LoVo (cell line): ENCODE measurements at regions not wholly inside any gene's neighbourhood (a gene's known extent, or its start where the extent isn't known, plus 50 kb on each side); places are given as distances from the start of the nearest gene placed in this dataset.
"Not testable (repeated sequence)": the region's sequence is repeated elsewhere in the genome, so short reads cannot be mapped to it uniquely, and the experiment has no call there.

Source experiments
- DNase-seq: peaks from one replicate; pipeline ENCODE4 v3.0.0-alpha.2; 2016; ENCODE audit warnings: low spot score

DNA sequence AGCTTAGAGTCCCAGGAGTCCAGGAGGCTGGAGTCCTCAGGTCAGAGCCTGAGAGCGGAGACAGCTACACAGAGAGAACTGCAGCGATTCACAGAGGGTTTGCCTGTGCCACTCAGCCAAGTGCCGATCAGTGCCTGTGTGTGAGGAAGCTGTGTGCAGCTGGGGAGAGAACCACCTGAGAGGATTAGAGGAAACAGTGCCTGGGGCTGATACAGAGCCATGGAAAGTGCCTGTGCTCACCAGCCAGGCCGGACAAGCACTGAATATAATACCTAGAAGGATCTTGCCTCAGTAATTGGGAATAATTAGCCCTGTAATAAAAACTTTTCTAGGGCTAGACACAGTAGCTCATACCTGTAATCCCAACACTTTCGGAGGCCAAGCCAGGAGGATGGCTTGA, 134.7 kb downstream of the ARHGAP11B start:
- not testable (repeated sequence) for DNase-seq

DNA sequence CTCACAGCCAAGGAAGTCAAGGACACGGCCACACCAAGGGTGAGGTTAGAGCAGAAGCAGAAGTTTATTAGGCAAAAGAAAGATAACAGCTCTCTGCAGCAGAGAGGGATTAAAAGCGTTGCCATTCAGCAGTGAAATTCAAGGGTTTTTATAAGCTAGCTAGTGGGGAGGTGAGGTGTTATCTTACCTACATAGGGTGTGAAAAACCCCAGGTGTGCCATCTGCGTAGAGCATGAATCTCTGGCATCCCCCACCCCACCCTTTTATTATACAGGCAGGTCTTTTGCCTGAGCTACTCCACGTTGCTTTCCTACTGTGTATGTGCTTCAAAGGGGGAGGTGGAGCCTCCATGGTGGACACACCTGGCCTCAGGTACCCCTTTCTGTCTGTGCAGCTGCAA, 135.4 kb downstream of the ARHGAP11B start:
- DNase-seq: not testable (repeated sequence)

DNA sequence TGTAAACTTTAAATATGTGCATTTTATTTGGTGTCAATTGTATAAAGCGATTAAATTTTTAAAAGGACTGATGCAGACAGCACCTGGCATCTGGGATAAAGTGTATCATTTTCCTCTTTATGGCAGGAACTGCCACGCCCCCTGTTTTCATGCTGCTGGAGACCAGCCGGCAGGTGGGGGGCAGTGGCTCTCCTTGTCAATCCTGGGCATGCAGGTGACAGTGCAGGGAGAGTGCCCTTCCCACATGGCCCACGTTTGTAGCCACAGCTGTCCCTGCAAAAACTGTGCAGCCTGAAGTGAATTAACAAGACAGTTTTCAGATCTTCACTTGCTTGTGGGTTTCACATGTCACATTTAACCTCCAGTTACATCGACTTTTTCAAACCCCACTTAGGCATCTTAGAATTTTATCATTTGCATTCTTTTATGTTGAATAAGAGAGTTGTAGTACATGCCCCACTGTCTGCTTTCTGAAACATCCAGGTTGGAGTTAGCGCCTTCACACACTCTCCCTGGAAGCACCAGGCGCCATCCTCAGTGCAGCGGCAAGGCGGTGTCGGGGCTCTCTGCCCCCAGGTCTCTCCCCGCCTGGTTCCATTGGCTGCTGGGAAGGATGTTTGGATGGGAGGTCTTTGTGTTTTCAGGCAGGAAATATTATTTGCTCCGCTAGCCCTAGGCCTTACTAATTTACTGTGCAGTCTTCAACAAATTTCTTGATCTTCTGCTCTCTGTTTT, 134.2 kb upstream of the FAN1 start:
- DNase-seq: not testable (repeated sequence)

DNA sequence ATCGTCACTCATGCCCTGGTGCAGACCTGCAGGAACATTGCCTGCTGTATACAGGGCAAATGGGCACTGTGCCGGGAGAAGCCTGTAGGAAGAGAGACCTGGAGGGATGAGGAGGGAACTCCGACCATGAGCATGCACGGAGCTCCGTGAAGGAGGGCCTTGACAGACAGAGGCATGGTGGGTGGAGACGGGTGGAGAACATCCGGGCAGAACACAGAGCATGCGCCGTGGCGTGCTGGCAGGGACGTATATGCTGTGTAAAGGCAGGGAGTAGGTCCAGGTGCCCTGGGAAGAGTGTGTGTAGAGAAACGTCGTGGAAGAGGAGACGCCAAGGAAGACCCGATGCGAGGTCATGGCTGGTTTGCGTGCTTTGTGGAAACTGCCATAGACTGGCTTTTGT, 133.0 kb upstream of the FAN1 start:
- no peak for DNase-seq

DNA sequence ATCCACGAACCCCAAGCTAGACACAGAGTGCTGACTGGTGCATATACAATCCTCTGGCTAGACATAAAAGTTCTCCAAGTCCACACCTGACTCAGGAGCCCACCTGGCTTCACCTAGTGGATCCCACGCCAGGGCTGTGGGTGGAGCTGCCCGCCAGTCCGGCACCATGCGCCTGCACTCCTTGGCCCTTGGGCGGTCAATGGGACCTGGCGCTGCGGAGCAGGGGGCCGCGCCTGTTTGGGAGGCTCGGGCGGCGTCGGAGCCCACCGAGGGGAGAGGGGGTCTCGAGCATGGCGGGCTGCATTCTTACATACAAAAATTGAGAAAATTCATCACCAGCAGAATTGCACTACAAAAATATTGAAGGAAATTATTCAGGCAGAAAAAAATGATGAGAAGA, 120.7 kb upstream of the FAN1 start:
- DNase-seq: no peak

DNA sequence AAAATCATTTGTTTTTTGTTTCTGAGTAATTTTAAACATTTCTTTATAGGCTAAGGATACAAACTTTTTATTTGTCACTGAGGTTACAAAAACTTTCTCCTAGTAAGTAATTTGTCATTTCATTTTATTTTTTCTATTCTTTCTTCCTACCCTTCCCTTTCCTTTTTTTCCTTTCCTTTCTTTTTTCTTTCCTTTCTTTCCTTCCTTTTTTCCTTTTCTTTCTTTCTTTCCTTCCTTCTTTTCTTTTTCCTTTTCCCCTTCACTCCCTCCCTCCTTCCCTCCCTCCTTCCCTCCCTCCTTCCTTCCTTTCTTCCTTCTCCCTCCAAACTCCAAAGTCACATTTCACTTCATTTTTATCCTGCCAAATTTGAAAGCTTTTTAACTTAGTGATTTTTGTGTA, 115.1 kb upstream of the FAN1 start:
- DNase-seq: no peak

DNA sequence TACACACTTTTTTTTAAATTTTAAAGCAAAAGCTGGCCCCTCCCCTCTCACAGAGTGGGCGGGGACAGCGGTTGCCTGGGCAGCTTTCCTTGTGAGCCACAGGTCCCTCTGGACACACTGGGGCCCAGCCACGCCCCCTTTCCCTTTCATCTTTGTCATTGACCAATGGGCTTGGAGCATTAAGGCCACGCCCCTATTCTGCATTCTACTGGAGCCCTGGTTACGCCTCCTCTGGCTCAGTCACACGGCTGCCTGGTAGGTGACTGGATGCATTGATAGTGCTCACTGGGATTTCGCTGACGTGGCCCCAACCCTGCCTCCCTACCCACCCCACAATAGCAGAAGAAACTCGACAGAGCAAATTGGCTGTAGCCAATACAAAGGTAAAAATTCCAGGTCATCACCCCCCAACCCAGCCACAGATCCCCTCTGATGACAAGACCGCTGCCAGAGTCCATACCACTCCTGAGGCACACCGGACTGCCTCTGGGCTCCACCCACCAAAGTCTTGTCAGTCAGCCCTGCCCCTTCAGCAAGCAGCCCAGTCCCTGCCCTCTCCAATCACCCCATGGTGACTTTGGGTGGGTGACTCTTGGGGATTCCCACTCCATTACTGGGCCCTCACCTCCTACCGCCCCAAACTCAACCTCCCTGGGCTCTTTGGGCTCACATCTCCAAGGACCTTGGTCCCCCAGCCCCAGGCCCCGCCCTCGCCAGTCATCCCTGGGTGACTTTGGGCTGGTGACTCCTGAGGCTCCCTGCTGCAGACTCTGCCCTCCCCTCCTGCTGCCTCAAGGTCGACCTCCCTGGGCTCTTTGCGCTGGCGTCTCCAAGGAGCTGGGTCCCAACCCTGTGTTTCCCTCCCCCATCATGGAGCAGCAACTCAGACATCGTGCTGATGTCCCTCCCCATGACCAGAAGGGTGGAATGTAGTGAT, 112.2 kb upstream of the FAN1 start:
- no peak for DNase-seq

DNA sequence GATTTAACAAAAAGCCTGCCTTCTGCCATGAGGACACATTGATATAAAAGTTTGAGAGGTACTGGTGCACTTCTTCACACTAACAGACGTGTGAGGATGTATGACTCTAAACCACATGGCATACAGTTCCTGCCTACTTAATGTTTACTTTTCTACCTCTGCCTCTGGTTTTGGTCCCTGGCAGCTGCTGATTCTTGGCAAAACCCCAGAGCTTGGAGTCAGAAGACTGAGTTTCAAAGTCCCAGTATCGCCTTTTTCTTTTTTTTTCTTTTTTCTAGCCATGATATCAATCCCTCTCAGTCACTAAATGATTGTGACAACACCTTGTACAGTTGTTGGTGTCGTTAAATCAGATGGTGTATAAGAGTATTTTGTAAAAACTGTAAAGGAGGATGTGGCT, 110.9 kb upstream of the FAN1 start:
- not testable (repeated sequence) for DNase-seq

DNA sequence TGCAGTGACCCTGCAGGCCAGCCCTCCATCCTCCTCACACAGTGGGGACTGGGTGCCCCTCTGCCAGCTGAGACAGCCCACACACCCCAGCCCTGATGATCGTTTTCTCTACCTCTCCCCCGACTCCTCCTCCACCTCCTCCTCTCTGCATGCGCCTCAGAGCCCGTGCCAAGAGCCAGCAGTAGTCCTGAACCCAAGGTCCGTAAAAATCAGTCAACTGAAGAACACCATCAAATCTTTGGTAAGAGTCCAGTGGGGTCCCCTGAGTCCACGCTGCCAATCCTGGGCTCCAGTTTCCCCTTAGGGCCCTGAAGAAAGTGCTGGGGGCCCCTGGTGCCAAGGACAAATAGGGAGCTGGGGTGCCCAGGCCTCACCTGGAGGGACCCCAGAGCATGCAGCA, 109.3 kb upstream of the FAN1 start:
- no peak for DNase-seq

DNA sequence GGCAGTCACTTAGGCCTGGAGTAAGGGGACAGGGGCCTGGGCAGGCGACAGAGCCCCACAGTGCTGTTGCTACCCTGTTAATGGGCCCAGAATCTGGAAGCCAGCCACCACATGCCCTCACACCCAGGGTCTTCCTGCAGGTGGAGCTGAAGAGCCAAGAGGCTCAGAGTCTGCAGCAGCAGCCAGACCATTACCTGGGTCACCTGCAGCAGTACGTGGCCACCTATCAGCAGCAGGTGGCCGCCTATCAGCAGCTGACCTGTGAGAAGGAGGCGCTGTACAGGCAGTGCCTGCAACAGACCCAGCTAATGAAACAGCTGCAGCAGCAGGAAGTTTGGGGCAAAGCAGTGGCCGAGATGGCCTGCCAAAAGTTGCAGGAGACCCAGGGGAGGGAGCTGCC, 104.2 kb upstream of the FAN1 start:
- not testable (repeated sequence) for DNase-seq

DNA sequence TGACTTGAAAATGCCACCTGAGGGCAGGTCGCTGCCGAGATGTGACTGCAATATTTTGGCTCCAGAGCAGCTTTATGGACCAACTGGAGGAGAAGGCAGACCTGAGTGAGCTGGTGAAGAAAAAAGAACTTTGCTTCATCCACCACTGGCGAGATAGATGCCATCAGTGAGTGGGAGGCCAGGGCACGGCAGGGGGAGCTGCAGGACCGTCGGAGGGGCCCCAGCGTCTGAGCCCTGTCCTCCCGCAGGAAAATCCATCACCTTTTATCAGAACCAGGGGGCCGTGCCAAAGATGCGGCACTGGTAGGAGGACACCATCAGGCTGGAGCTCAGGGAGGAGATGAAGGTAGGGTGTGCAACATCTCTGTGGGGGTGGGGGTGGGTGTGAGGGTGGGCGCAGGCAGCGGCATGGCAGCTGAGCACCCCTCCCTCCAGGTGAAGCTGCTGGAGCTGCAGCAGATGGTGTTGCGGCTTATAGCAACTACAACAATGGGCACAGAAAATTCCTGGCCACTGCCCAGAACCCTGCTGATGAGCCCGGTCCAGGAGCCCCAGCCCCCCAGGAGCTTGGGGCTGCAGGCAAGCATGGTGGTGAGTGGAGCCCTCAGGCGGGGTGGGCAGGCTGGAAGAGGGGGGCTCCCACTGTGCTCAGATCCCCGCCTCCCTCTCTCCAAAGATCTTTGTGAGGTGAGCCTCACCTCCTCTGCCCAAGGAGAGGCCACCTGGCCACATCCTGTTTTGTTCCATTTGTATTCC, 102.4 kb upstream of the FAN1 start:
- DNase-seq: not testable (repeated sequence)

DNA sequence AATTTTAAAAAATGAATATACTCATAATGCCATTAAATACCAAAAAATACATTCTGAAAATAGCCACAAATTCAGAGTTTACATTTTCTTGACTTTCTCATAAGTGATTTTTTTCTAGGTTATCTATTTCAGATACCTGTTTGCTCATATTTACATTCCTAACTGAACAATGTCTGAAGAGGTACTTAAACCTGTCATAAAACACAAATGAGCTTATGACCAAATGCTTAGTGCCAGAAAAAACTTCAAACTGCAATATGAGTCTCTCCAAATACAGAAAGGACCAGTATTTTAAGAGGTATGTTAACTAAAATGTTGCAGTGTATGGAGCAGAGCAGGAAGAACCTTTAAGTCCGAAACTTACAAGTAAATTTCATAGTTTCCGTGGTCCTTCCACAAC, 101.7 kb upstream of the FAN1 start:
- not testable (repeated sequence) for DNase-seq

DNA sequence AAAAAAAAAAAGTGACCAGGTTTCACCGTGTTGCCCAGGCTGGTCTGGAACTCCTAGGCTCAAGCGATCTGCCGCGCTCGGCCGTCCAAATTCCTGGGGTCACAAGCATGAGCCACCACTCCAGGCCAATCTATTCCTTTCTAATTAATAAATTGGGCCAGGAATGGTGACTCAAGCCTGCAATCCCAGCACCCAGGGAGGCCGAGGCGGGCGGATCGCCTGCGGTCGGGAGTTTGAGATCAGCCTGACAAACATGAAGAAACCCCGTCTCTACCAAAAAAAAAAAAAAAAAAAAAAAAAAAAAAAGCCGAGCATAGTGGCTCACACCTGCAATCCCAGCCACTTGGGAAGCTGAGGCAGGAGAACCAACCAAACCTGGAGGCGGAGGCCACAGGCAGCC, 100.0 kb upstream of the FAN1 start:
- DNase-seq: not testable (repeated sequence)

DNA sequence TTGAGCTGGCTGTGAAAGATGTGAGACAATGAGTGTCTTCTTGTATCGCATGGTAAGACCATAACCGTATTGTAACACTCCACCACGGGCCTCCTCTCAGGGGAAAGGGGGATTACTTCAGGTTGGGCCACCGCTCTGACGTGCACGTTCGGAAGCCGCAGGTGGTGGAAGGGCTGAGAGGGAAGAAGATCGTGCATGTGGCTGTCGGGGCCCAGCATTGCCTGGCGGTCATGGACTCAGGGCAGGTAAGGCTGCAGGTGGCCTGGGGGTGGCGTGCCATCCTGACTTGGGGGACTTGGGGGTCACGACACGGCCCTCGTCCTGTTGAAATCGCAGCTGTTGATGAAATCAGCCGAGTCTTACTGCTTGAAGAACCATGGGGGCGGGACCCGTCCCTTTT, 87.3 kb upstream of the FAN1 start:
- no peak for DNase-seq

DNA sequence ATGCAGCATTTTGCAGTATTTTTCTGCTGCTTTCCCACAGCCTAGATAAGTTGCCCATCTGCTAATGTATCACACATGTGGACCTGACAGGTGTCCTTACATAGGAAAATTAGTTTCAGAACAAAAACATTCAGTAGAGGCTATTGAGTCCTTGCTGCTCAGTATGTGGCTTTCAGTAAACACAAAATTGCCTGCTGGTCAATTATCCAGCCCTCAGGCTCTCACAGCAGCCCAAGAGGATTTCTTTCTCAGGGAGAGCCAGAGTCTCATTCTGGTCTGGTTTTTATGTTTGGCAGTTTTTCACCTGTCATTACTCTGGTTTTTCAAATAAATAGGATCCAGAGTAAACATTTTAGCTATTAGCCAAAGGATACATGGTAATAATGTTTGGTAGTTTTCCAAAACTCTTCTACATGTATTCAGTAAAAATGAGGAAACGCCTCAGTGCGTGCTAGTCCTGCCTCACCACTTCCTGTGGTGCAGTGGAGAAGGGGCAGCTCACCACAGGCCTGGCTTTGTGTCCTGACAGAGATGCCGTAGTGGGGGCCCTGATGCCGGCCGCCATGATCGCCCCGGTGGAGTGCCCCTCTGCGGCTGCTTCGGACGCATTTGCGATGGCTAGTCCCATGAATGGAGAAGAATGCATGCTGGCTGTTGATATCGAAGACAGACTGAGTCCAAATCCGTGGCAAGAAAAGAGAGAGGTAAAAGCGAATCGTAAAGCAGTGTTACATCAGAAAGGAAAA, 80.5 kb upstream of the FAN1 start:
- not testable (repeated sequence) for DNase-seq

DNA sequence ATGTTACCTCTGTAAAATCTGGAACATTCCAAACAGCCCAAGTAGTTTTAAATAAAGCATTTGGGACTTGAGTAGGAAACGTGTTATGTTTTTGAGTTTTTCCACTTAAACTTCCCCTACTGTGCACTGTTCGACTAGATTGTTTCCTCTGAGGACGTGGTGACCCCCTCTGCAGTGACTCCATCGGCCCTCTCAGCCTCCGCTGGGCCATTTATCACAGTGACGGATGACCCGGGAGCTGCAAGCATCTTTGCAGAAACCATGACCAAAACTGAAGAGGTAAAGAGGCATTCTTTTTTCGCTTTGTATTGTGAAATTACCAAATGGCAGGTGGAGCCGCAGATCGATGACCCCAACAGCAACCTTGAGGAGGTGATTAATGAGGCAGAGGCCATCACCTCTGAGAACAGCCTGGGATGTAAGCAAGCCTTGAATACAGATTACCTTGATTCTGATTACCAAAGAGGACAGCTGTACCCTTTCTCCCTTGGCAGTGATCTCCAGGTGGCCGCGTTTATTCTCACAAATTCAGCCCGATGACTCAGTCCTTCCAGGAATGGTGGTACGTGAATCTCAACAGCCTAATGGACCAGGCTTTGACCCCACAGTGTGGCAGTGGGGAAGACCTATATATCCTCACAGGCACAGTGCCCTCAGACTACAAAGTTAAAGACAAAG, 79.1 kb upstream of the FAN1 start:
- DNase-seq: no peak

DNA sequence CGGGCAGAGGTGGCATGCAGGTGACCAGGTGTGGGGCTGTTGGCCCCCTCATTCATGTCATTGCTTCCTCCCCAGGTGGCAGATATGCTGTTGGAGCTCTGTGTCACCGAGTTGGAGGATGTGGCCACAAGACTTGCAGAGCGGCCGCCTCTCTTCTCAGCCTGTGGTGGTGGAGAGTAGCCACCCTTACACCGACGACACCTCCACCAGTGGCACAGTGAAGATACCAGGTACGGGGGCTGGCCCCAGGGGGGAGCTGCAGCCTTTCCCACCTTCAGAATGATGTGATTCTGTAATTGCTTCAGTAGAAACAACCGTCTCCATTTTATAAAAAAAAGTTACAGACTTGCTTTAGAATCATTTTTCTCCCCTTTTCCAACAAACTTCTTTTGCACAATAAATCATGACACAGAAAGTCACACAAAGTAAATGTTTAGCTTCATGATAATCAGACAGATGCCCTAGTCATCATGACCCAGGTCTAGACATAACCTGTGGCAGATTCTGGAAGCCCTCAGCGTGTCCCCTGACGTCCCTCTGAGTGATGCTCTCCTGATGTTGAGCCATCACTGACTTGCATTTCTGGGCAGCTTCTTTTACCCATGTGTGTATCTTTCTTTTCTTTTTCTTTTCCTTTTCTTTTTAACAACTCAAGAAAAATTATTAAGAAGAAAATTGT, 76.0 kb upstream of the FAN1 start:
- no peak for DNase-seq

DNA sequence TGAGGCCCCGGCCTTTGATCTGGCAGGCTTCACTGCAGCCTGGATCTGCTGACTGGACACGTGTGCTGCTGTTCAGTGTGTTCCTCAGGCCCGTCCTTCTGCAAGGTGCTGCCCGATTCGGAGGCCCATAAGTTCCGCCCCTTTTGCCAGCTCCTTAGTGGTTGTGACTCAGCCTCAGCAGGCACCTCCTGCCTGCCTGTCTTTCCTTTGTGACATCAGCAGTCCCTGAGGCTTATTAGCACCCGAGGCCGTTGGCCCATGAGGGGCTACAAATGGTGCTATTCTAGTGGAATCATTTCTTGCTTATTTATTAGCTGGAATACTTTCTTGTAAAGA, 75.4 kb upstream of the FAN1 start:
- DNase-seq: peak; percentile 5

DNA sequence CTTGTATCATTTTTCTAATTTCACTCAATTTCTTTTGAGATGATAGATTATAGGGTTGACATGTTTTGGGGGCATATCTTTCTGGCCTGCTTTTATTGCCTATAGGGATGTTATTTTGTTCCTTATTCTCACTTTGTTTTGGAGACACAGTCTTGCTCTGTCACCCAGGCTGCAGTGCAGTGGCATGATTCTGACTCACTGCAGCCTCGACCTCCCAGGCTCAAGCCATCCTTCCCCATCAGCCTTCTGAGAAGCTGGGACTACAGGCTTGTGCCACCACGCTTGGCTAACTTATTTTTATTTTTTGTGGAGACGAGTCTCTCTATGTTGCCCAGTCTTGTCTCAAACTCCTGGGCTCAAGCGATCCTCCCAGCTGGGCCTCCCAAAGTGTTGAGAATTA, 72.8 kb upstream of the FAN1 start:
- DNase-seq: no peak

DNA sequence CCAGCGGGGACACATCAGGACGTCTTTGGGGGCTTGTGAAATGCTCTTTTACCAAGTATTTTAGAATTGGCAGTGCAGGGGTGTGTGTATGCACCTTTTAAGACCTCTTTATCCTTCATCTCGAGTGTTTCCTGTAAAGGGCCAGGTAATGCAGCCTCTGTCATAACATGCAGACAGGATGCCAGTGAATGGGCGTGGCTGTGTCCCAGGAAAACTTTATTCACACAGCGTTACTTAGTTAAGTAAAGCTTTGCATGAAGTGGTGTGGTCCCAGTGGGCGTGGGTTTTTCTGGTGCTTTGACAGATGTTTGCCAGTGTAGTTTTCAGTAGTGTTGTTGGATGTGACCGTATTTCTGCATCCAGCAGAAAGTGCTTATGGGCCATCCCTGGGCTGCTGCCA, 70.3 kb upstream of the FAN1 start:
- not testable (repeated sequence) for DNase-seq

DNA sequence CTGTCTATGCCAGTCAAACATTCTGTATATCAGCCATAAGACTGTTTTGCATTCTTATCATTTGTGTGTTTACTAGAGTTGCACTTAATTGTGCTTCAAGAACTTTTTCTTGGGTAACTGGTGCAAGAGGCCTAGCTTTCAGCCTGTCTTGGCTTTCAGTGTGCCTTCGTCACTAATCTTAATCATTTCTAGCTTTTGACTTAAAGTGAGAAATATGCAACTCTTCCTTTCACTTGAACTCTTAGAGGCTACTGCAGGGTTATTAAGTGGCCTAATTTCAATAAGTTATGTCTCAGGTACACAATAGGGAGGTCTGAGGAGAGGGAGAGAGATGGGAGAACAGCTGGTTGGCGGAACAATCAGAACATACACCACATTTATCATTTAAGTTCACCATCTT, 62.1 kb upstream of the FAN1 start:
- not testable (repeated sequence) for DNase-seq
